CD4-positive, alpha-beta T cell treated with Interleukin-4 for 4 hours (primary cell): ENCODE measurements at regions not wholly inside any gene's neighbourhood (a gene's known extent, or its start where the extent isn't known, plus 50 kb on each side); places are given as distances from the start of the nearest gene placed in this dataset.
A peak's percentile ranks its signal among the peaks of the same experiment; 100 is the strongest.
"Not testable (repeated sequence)": the region's sequence is repeated elsewhere in the genome, so short reads cannot be mapped to it uniquely, and the experiment has no call there.

ENCODE experiments used
- DNase-seq: peaks from one replicate; pipeline ENCODE4 v3.0.0-alpha.2; 2020

DNA sequence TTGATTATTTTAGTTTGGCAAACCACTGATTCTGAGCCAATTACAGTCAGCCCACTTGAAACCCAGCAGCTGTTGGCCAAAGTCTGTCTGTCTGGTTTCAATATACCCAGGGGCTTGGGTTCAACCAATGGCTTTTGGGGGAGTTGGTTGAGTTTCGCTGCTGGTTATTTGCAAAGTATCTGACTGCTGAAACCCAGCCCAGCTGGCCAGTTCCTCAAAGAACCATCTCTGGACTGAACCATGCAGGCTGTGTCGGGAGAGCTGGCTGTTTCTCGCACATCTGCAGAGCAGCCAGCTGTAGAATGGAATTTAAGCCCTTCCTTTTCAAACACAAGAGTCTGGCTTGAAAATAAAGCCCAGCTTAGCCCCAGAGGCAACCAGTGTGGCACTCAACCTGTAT is 66.0 kb upstream of the PAX7 start:
- no peak for DNase-seq

DNA sequence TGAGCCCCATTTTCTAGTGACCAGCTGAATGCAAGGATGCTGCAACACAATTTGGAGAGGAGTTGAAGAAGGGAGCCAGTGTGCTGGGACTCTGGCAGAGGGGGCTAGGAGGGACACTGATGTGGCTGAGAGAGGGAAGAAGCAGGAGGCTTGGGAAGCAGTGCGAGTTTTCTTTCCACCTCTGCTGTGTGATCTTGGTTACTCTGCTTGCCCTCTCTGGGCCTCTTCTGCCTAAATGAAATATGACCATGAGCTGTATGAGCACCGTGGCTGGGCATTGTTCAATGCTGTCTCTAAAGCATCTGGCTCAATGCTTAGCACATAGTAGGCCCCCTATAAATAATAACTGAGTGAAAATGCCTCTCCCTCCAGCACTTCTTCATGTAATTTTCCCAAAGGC is 65.3 kb upstream of the PAX7 start:
- no peak for DNase-seq

DNA sequence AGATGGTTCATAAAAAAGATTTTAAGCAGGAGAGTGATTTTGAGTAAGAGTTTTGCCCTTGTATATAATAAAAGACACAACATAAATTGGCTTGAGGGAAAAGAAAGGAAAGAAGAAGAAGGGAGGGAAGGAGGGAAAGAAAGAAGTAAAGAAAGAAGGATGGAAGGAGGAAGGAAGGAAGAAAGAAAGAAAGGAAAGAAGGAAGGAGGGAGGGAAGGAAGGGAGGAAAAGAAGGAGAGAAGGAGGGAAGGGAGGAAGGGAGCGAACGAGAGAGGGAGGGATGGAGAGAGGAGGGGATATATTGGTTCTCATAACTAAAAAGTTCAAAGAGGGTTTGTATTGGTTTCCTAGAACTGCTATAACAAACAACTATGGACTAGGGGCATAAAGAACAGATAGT is 62.2 kb upstream of the PAX7 start:
- DNase-seq: no peak

DNA sequence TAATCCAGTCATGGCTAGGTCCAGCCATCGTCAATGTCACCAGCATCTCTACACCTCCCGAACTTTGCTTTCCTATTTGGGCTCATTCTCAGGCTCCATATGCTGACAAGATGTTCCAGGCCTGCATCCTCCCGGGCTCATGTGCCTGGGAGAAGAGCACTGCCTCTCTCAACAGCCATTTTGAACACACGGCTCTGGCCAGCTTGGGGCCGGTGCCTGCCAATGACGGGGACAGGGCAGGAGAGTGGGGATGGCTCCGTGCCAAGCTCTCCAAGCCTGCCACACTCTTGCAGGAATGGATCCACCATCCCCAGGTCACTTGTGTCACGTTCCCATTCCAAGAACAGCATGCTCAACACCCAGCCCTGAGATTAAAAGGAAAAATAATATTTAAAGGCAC is 61.4 kb upstream of the PAX7 start:
- no peak for DNase-seq

DNA sequence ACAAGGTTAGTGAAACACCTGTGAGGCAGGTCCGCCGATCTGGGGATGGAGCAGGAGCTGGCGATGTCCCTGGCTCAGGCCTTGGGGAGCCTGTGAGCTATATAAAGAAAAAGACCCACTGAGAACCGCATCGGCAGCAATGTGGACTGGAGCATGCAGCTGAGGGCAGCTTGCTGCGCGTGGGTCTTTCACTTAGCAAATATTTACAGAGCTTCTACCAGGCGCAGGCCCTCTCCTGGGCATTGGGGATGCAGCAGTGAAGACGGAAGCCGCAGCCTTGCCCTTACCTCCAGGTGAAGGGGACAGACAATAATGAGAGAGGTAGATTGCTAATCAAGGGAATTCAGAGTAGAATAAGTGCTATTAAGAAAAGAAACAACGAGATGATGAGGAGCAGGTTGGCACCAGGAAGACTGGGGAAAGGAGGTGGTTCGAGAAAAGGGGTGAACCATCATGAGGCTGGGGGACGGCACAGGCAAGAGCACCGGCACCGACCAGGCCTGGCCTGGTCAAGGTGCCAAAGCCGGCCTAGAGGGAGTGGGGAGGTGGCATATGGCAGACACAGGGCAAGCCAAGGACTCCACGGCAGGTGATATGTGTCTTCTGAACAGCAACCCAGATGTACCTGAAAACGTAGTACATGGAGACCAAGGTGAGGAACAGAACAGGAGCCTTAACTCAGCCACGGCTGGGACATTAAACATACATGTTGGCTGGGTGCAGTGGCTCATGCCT is 60.7 kb upstream of the PAX7 start:
- no peak for DNase-seq

DNA sequence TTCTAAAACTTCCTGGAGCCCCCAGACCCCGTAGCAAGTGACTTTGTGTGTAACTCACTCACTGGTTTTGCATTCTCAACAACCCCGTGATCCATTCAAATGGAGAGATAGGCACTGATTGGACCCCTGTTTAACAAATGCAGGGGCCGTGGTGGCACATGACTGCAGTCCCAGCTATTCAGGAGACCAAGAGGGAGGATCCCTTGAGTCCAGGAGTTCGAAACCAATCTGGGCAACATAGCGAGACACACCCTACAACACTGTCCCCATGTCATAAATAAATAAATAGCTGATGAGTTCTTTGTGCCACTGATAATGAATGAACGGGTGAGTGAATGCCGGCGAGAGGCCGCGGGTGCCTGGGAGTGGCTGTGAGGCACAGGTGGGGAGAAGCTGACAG is 59.4 kb upstream of the PAX7 start:
- no peak for DNase-seq

DNA sequence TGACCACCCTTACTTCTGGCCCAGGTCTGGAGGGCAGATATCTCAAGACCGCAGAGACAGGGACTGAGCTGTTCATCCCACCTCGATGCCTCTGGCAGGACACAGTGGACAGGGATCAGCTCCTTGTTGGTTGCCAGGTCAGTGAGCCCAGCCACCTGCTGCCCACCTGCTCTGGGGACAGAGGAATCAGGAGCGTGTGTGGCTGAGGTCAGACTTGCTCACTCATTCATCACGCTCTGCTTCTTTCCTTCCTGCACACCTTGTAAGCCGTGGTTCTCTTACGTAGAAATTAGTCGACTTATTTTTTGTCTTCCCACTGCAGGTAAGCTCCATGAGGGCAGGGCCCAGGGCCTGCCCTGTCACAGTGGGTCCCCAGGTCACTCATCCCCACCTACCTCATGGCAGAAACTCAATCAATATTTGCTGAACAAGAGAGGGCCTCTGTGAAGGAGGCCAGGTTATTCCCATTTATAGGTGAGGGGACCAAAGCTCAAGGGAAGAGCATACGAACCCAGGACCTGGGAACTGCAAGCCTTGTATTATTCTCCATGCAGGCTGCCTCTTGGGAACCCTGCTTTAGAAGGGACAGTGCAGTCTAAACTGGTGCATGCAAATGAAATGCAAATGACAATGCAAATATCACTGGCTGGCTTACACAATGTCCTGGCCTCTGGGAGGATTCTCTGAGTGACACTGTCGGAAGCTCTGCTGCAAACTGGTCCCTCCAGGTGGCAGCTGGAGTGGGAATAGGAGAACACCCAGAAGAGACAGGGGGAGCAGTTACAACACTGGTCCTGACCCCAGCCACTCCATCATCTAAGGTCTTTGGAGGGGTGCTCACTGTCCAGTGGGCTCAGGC is 58.4 kb upstream of the PAX7 start:
- no peak for DNase-seq

DNA sequence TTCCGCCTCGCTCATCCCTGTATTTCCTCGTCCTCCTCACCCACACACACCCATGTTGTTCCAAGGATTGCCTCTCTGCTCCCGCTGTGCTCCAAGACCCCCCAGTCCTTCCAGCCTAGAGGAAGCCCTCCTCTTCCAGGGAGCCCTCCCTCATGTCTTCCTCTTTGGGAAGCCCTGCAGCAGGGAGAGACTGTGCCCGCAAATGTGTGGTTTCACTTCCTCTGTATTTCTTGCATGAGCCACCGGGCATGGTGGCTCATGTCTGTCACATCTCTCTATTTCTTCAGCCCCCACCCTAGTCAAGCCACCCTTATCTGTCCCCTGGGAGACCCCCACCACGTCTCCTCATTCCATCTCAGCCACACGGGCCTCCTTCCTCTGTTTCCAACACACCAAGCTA is 57.5 kb upstream of the PAX7 start:
- DNase-seq: no peak

DNA sequence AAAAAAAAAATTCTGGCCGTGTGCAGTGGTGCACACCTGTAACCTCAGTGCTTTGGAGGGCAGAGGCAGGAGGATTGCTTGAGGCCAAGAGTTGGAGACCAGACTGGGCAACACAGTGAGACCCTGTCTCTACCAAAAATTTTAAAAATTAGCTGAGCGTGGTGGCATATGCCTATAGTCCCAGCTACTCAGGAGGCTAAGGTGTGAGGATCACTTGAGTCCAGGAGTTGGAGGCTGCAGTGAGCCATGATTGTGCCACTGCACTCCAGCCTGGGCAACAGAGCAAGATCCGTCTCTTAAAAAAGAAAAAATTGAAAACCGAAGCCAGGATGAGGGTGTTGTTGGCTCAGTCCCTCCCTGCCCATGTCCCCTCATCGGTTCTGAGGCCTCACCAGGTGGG is 55.9 kb upstream of the PAX7 start:
- no peak for DNase-seq

DNA sequence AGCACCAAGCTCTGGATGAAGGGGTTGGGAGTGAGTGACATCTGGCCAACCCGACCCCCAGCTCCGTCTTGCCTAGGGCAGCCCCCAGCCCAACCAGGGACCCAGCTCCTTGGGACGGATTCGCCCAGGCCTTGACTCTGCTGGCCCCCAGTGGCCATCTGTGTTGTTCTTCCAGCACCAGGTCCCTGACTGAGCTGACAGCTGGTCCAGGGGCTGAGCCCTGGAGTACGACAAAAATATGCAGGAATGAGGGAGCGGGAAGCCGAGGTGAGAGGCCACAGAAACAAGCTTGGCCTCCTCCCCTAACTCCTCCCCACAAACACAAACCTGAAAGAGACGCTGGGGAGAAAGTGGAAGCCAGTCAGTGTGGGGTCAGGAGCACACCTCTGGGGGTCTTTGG is 55.0 kb upstream of the PAX7 start:
- DNase-seq: peak; percentile 34

DNA sequence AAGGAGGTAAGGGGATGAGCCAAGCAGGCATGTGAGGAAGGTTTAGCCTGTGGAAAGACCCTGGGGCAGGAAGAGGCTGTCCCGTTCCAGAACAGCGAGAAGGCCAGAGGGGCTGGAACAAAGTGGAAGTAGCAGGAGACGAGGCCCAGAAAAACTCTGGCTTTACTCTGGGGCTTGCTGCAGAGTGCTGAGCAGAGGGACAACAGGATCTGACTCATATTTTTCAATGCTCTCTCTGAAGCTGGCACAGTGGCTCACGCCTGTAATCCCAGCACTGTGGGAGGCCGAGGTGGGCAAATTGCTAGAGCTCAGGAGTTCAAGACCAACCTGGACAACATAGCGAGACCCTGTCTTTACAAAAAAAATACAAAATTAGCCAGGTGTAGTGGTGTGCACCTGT is 52.4 kb upstream of the PAX7 start:
- DNase-seq: no peak

DNA sequence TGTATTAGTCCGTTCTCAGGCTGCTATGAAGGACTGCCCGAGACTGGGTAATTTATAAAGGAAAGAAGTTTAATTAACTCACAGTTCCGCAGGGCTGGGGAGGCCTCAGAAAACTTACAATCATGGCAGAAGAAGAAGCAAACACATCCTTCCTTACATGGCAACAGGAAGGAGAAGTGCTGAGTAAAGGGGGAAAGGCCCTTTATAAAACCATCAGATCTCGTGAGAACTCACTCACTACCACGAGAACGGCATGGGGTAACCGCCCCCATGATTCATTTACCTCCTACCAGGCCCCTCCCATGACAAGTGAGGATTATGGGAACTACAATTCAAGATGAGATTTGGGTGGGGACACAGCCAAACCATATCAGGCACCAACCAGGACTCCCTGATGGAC is 51.4 kb upstream of the PAX7 start:
- not testable (repeated sequence) for DNase-seq

DNA sequence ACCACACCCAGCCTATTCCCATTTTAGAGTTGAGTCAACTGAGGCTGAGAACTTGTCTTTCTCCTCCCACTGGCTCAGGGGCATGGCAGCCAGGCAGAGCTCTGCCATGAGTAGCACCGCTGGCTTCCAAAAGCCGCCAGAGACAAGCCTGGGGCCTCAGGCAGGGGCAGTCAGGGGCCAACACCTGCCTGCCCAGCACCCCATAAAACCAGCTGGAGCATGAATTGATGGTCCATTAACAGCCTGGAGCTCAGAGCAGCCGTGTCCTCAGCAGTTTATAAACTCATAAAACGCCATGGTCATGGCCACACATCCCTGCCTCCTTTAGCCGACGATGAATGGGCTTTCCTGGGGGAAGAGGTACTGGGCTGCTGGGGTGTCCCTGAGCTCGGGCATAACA is 50.6 kb upstream of the PAX7 start:
- DNase-seq: no peak

DNA sequence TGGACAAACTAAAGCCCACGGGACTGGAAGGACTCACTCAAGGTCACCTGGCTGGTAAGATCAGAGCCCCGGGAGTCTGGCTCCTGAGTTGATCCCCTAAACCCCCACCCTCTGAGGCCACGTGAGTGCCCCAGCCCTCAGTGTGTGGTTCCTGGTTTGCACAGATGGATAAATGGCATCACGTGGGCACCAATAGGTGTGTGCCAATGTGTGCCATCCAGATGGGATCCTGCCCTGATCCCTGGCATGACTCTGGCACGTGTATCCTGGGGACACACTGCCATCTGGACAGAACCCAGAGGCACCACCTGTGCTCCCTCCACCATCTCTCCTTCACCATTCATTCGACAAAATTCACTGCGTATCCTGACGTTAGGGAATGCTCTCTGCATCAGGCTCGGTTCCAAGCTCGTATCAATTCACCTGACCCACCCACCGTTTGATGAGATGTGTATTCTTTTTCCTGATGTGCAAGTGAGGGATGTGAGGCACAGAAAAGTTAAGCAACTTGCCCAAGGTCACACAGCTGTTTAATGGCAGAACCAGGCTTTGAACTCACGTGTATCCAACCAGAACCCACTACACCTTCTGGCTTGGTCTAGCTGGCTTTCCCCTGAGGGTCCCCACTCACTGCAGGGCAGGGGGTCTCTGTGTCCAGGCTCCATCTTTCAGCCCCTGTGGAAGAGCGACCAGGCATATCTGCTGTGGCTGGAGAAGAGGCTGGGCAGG is 49.8 kb upstream of the PAX7 start:
- no peak for DNase-seq
